Neural cell (in vitro differentiated cells): ENCODE measurements at regions not wholly inside any gene's neighbourhood (a gene's known extent, or its start where the extent isn't known, plus 50 kb on each side); places are given as distances from the start of the nearest gene placed in this dataset.

Source experiments
- H2AFZ ChIP-seq: fragments of 200-600, 300-800 bp; sonication (generic), shearing (Covaris generic); 2 replicates; pipeline ENCODE4 v1.6.0; 2014; ENCODE audit warnings: low read depth, mild to moderate bottlenecking, antibody characterized with exemption, low read length, moderate library complexity
- H3F3A ChIP-seq: fragments of 200-600 bp; shearing (Covaris generic); 2 replicates; pipeline ENCODE4 v1.6.1; 2016; ENCODE audit warnings: mild to moderate bottlenecking, moderate library complexity, mixed read lengths, antibody characterized with exemption, low read length; ENCODE audit not compliant: insufficient read depth, poor library complexity, severe bottlenecking
- H3K27ac ChIP-seq: fragments of 200-600, 300-800 bp; sonication (generic), shearing (Covaris generic); 2 replicates; pipeline ENCODE4 v1.5.1; 2014; ENCODE audit warnings: mild to moderate bottlenecking, low read length, moderate library complexity
- H3K27me3 ChIP-seq: fragments of 300-800, 200-600 bp; sonication (generic), shearing (Covaris generic); 2 replicates; pipeline ENCODE4 v1.6.0; 2014; ENCODE audit warnings: mild to moderate bottlenecking, low read depth, low read length, moderate library complexity; ENCODE audit not compliant: insufficient read depth
- H3K36me3 ChIP-seq: fragments of 300-800, 200-600 bp; sonication (generic), shearing (Covaris generic); 2 replicates; pipeline ENCODE4 v1.5.1; 2014; ENCODE audit warnings: mild to moderate bottlenecking, antibody characterized with exemption, low read length, moderate library complexity; ENCODE audit not compliant: insufficient read depth
- H3K4me2 ChIP-seq: fragments of 300-800, 200-600 bp; sonication (generic), shearing (Covaris generic); 2 replicates; pipeline ENCODE4 v1.6.0; 2014; ENCODE audit warnings: mild to moderate bottlenecking, low read length
- H3K4me3 ChIP-seq: fragments of 300-800, 200-600 bp; sonication (generic), shearing (Covaris generic); 2 replicates; pipeline ENCODE4 v1.5.1; 2014; ENCODE audit warnings: mild to moderate bottlenecking, low read length, moderate library complexity
- H3K79me2 ChIP-seq: fragments of 200-600 bp; shearing (Covaris generic); replicated peaks from 2 replicates; pipeline ENCODE4 v1.6.0; 2014; ENCODE audit warnings: mild to moderate bottlenecking, low read length, moderate library complexity; ENCODE audit not compliant: insufficient read depth
- H3K9ac ChIP-seq: fragments of 300-800, 200-600 bp; sonication (generic), shearing (Covaris generic); 2 replicates; pipeline ENCODE4 v1.6.1; 2016; ENCODE audit warnings: mild to moderate bottlenecking, low read length, mixed read lengths
- H3K9me2 ChIP-seq: fragments of 200-600 bp; shearing (Covaris generic); 2 replicates; pipeline ENCODE4 v1.6.1; 2016; ENCODE audit warnings: mild to moderate bottlenecking, low read length, mixed read lengths; ENCODE audit not compliant: insufficient read depth
- H3K9me3 ChIP-seq: fragments of 200-600, 300-800 bp; sonication (generic), shearing (Covaris generic); 2 replicates; pipeline ENCODE4 v1.6.1; 2016; ENCODE audit warnings: mild to moderate bottlenecking, mixed run types, low read length, moderate library complexity, mixed read lengths
- H4K20me1 ChIP-seq: fragments of 200-600 bp; shearing (Covaris generic); 2 replicates; pipeline ENCODE4 v1.6.1; 2016; ENCODE audit warnings: mild to moderate bottlenecking, mixed run types; ENCODE audit not compliant: insufficient read depth
- EP300 ChIP-seq: fragments of 450-650 bp; conservative IDR thresholded peaks from 2 replicates; pipeline ENCODE4 v1.6.1; 2014; ENCODE audit warnings: antibody characterized with exemption, mild to moderate bottlenecking, moderate library complexity; ENCODE audit not compliant: poor library complexity, severe bottlenecking
- EZH2 ChIP-seq: fragments of 200-600, 300-800 bp; shearing (Covaris generic), sonication (generic); IDR thresholded peaks from 2 replicates; pipeline ENCODE4 v1.6.1; 2014; ENCODE audit warnings: antibody characterized with exemption, low read length, borderline replicate concordance, mild to moderate bottlenecking; ENCODE audit not compliant: insufficient read depth, poor library complexity, severe bottlenecking
- MXI1 ChIP-seq: fragments of 450-650 bp; conservative IDR thresholded peaks from 2 replicates; pipeline ENCODE4 v1.6.1; 2014; ENCODE audit warnings: antibody characterized with exemption, mild to moderate bottlenecking; ENCODE audit not compliant: poor library complexity, severe bottlenecking
- POLR2AphosphoS5 ChIP-seq: IDR thresholded peaks from 2 replicates; pipeline ENCODE4 v1.6.1; 2012
- RAD21 ChIP-seq: fragments of 450-650 bp; conservative IDR thresholded peaks from 2 replicates; pipeline ENCODE4 v1.6.1; 2014; ENCODE audit warnings: antibody characterized with exemption, mild to moderate bottlenecking, moderate library complexity
- REST ChIP-seq: IDR thresholded peaks from 2 replicates; pipeline ENCODE4 v1.6.1; 2012; ENCODE audit warnings: borderline replicate concordance
- SMC3 ChIP-seq: fragments of 450-650 bp; conservative IDR thresholded peaks from 2 replicates; pipeline ENCODE4 v1.6.1; 2014; ENCODE audit warnings: antibody characterized with exemption, mild to moderate bottlenecking, moderate library complexity; ENCODE audit not compliant: poor library complexity
- TAF1 ChIP-seq: IDR thresholded peaks from 2 replicates; pipeline ENCODE4 v1.6.1; 2012; ENCODE audit warnings: low read depth
- TF ChIP-seq, protein P1 (sequence below): fragments of 450-650 bp; IDR thresholded peaks from 2 replicates; pipeline ENCODE4 v1.5.1; 2014; ENCODE audit warnings: antibody characterized with exemption, mild to moderate bottlenecking, moderate library complexity; ENCODE audit not compliant: poor library complexity, severe bottlenecking

DNA sequence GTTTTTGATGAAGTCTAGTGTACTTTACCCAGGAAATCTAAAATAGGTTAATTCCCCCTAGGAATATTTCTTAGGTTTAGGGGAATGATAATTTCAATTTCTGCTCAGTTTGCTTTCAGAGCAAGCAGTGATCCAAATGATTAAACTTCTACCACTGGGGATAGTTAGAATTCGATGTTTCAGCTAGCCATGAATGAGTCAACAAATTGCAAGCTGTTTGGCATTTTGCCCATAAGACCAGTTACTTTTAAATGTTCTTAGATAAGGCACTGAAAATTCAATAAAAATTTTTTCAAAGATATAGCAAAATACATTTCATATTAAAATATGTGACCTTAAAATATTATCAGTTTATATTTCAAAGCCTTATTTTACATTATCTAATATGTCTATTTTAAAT, 993.6 kb downstream of the ARAP2 start:
- TF ChIP-seq, protein P1, sequence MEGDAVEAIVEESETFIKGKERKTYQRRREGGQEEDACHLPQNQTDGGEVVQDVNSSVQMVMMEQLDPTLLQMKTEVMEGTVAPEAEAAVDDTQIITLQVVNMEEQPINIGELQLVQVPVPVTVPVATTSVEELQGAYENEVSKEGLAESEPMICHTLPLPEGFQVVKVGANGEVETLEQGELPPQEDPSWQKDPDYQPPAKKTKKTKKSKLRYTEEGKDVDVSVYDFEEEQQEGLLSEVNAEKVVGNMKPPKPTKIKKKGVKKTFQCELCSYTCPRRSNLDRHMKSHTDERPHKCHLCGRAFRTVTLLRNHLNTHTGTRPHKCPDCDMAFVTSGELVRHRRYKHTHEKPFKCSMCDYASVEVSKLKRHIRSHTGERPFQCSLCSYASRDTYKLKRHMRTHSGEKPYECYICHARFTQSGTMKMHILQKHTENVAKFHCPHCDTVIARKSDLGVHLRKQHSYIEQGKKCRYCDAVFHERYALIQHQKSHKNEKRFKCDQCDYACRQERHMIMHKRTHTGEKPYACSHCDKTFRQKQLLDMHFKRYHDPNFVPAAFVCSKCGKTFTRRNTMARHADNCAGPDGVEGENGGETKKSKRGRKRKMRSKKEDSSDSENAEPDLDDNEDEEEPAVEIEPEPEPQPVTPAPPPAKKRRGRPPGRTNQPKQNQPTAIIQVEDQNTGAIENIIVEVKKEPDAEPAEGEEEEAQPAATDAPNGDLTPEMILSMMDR: no peak
- no peak for TF ChIP-seq SMC3
- no peak for TF ChIP-seq RAD21
- TF ChIP-seq EP300: no peak
- TF ChIP-seq MXI1: no peak
- TF ChIP-seq EZH2: no peak
- TF ChIP-seq TAF1: no peak
- no peak for TF ChIP-seq REST
- TF ChIP-seq POLR2AphosphoS5: no peak
- Histone ChIP-seq H3K27ac (no peak overlapping the region), H3K79me2 (no peaks in the 10 kb centered on the region), H2AFZ (no peak overlapping the region), H3K9me3 (no peaks in the 10 kb centered on the region), H3K4me2 (no peak overlapping the region), H3K4me3 (no peak overlapping the region), H3K9me2 (no peaks in the 10 kb centered on the region), H3F3A (no peaks in the 10 kb centered on the region), H3K27me3 (no peaks in the 10 kb centered on the region), H4K20me1 (no peaks in the 10 kb centered on the region), H3K9ac (no peak overlapping the region), H3K36me3 (no peaks in the 10 kb centered on the region)

GRCh38 chr4:35252071-35252470, 992.2 kb downstream of the ARAP2 start:
- Histone ChIP-seq H3K9me3 (no peaks in the 10 kb centered on the region), H3K4me2 (no peak overlapping the region), H3F3A (no peaks in the 10 kb centered on the region), H3K27ac (no peak overlapping the region), H3K9me2 (no peaks in the 10 kb centered on the region), H3K36me3 (no peaks in the 10 kb centered on the region), H3K27me3 (no peaks in the 10 kb centered on the region), H2AFZ (no peak overlapping the region), H3K4me3 (no peak overlapping the region), H3K79me2 (no peaks in the 10 kb centered on the region), H3K9ac (no peak overlapping the region), H4K20me1 (no peaks in the 10 kb centered on the region)
- no peak for TF ChIP-seq TAF1

DNA sequence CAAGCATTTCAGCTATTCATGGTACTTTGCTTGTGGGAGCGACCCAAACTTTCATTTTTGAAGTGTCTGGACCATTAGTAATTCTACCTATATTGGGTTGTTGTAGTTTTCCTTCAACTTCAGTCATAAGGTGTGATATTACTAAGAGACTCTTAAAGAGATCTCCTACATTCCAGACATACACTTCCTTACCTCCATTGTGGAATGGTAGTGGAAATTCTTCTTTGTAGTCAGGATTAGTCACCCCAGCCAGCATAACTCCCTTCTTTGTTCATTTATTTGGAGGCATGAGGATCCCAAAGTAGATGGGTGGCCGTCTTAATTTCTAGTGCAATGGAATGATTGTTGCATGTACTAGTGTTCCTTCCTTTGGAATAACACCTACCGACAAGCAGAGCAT, 991.4 kb downstream of the ARAP2 start:
- no peak overlapping the region for H2AFZ ChIP-seq
- H3K79me2 ChIP-seq: no peaks in the 10 kb centered on the region
- TF ChIP-seq MXI1: no peak
- TF ChIP-seq EP300: no peak
- no peak for TF ChIP-seq SMC3
- TF ChIP-seq, protein P1: no peak
- no peak for TF ChIP-seq POLR2AphosphoS5
- TF ChIP-seq EZH2: no peak
- TF ChIP-seq TAF1: no peak
- no peak for TF ChIP-seq REST
- TF ChIP-seq RAD21: no peak
- no peaks in the 10 kb centered on the region for H3K27me3 ChIP-seq
- H3K4me3 ChIP-seq: no peak overlapping the region
- H3F3A ChIP-seq: no peaks in the 10 kb centered on the region
- no peaks in the 10 kb centered on the region for H3K36me3 ChIP-seq
- no peak overlapping the region for H3K9ac ChIP-seq
- H3K4me2 ChIP-seq: no peak overlapping the region
- no peaks in the 10 kb centered on the region for H3K9me3 ChIP-seq
- H4K20me1 ChIP-seq: no peaks in the 10 kb centered on the region
- no peaks in the 10 kb centered on the region for H3K9me2 ChIP-seq
- H3K27ac ChIP-seq: no peak overlapping the region
